HG02623 (cell line): ENCODE measurements at regions not wholly inside any gene's neighbourhood (a gene's known extent, or its start where the extent isn't known, plus 50 kb on each side); places are given as distances from the start of the nearest gene placed in this dataset.
"Not testable (repeated sequence)": the region's sequence is repeated elsewhere in the genome, so short reads cannot be mapped to it uniquely, and the experiment has no call there.

Source experiments
- ATAC-seq: cut with Tn5 transposase; IDR thresholded peaks from one replicate; pipeline ENCODE4 v1.9.1; 2021; ENCODE audit warnings: moderate library complexity; ENCODE audit not compliant: unreplicated experiment

- ATAC-seq: no peak
These were observed 972.6 kb downstream of the TMTC2 start for GRCh38 chr12:83659321-83659720.

- ATAC-seq: no peak
These were observed 969.3 kb downstream of the TMTC2 start for GRCh38 chr12:83656004-83656403.

- ATAC-seq: no peak
These were observed 955.5 kb downstream of the TMTC2 start for GRCh38 chr12:83642205-83642604.

GRCh38 chr12:83641789-83642188, 955.1 kb downstream of the TMTC2 start:
- no peak for ATAC-seq

GRCh38 chr12:83634726-83635267, 948.1 kb downstream of the TMTC2 start:
- no peak for ATAC-seq

- ATAC-seq: no peak
These were observed 943.8 kb downstream of the TMTC2 start for GRCh38 chr12:83630526-83630925.

- no peak for ATAC-seq
These were observed 943.2 kb downstream of the TMTC2 start for GRCh38 chr12:83629931-83630330.

GRCh38 chr12:83622205-83622604, 935.5 kb downstream of the TMTC2 start:
- no peak for ATAC-seq

- ATAC-seq: no peak
These were observed 933.3 kb downstream of the TMTC2 start for GRCh38 chr12:83619973-83620372.

- no peak for ATAC-seq
These were observed 928.4 kb downstream of the TMTC2 start for GRCh38 chr12:83615152-83615551.

- no peak for ATAC-seq
These were observed 926.9 kb downstream of the TMTC2 start for GRCh38 chr12:83613586-83614110.

- no peak for ATAC-seq
These were observed 916.4 kb downstream of the TMTC2 start for GRCh38 chr12:83603106-83603505.

- no peak for ATAC-seq
These were observed 888.6 kb downstream of the TMTC2 start for GRCh38 chr12:83575326-83575725.

GRCh38 chr12:83574142-83574541, 887.4 kb downstream of the TMTC2 start:
- no peak for ATAC-seq

GRCh38 chr12:83573671-83574070, 887.0 kb downstream of the TMTC2 start:
- ATAC-seq: no peak

- no peak for ATAC-seq
These were observed 872.9 kb downstream of the TMTC2 start for GRCh38 chr12:83559650-83560049.

GRCh38 chr12:83556040-83556439, 869.3 kb downstream of the TMTC2 start:
- ATAC-seq: not testable (repeated sequence)

GRCh38 chr12:83541446-83541845, 854.7 kb downstream of the TMTC2 start:
- no peak for ATAC-seq

GRCh38 chr12:83538361-83538965, 851.8 kb downstream of the TMTC2 start:
- no peak for ATAC-seq

- ATAC-seq: no peak
These were observed 850.8 kb downstream of the TMTC2 start for GRCh38 chr12:83537428-83538053.

- ATAC-seq: no peak
These were observed 849.8 kb downstream of the TMTC2 start for GRCh38 chr12:83536496-83536895.

- ATAC-seq: no peak
These were observed 841.9 kb downstream of the TMTC2 start for GRCh38 chr12:83528571-83528970.
